Endothelial cell of umbilical vein (primary cell): ENCODE measurements at regions not wholly inside any gene's neighbourhood (a gene's known extent, or its start where the extent isn't known, plus 50 kb on each side); places are given as distances from the start of the nearest gene placed in this dataset.

Experiments
- BruUV-seq: library from RNA; stranded (reverse); fragments of 400-500 nt; replicated peaks from 2 replicates; lab custom pipeline; 2021; lab: Mats Ljungman, UMichigan
- CTCF ChIA-PET: fragments of 300-600, 350-600 bp; sonication (Branson Sonifier 250); formaldehyde crosslinking; loops from one replicate; lab custom pipeline; 2021; ENCODE audit warnings: antibody characterized with exemption, inconsistent platforms; lab: Charles Lee
- POLR2A ChIA-PET: fragments of 300-600, 350-600 bp; sonication (Branson Sonifier 250); formaldehyde crosslinking; loops from one replicate; lab custom pipeline; 2021; ENCODE audit warnings: antibody characterized with exemption, inconsistent platforms; lab: Charles Lee
- DNase-seq: peaks from one replicate; pipeline ENCODE4 v3.0.0-alpha.2; 2011; ENCODE audit warnings: low read depth, low spot score
- FAIRE-seq: peaks from 2 replicates; lab custom pipeline; 2011; peaks lifted over from hg19 to GRCh38; lab: Jason Lieb, UNC
- H2AFZ ChIP-seq: 2 replicates; pipeline ENCODE4 v1.6.0; 2012; ENCODE audit warnings: low read depth, low read length, control low read depth, inconsistent platforms
- H3K27ac ChIP-seq: 2 replicates; pipeline ENCODE4 v1.5.1; 2011; ENCODE audit warnings: low read depth, mild to moderate bottlenecking, control low read depth, low read length, moderate library complexity; ENCODE audit not compliant: insufficient read depth
- H3K27me3 ChIP-seq, 2 experiments: 2 replicates each; pipeline versions ENCODE4 v1.6.0 to v1.6.1; 2011; ENCODE audit warnings: low read length in 2 of 2, mixed read lengths in 1 of 2; ENCODE audit not compliant: control insufficient read depth in 2 of 2, insufficient read depth in 2 of 2
- H3K36me3 ChIP-seq, 2 experiments: 2 replicates in 1 of 2; 3 replicates in 1 of 2; pipeline ENCODE4 v1.5.1; 2011; ENCODE audit warnings: low read length in 2 of 2, mild to moderate bottlenecking in 1 of 2, moderate library complexity in 1 of 2; ENCODE audit not compliant: control insufficient read depth in 2 of 2, insufficient read depth in 2 of 2; ENCODE audit errors: extremely low read depth in 1 of 2
- H3K4me1 ChIP-seq: 3 replicates; pipeline ENCODE4 v1.5.1; 2011; ENCODE audit warnings: mild to moderate bottlenecking, low read length; ENCODE audit not compliant: control insufficient read depth, insufficient read depth; ENCODE audit errors: extremely low read depth
- H3K4me2 ChIP-seq: 2 replicates; pipeline ENCODE4 v1.6.1; 2011; ENCODE audit warnings: low read length, control low read depth, mixed read lengths; ENCODE audit not compliant: insufficient read depth
- H3K4me3 ChIP-seq, 3 experiments: fragments of 200-600 bp in 1 of 3; sonication (generic), shearing (Covaris generic) in 1 of 3; replicated peaks in 1 of 3; 2 replicates each; pipeline ENCODE4 v1.5.1; 2011 to 2016; ENCODE audit warnings: control low read depth in 3 of 3, low read length in 3 of 3, mild to moderate bottlenecking in 2 of 3, inconsistent platforms in 1 of 3, low read depth in 1 of 3, moderate library complexity in 1 of 3; ENCODE audit not compliant: insufficient read depth in 1 of 3
- H3K79me2 ChIP-seq: 2 replicates; pipeline ENCODE4 v1.6.0; 2012; ENCODE audit warnings: low read length, inconsistent platforms; ENCODE audit not compliant: control insufficient read depth, insufficient read depth
- H3K9ac ChIP-seq: replicated peaks from 2 replicates; pipeline ENCODE3; 2011; ENCODE audit warnings: low read length, control low read depth; ENCODE audit not compliant: insufficient read depth; ENCODE audit errors: extremely low read depth
- H3K9me1 ChIP-seq: replicated peaks from 3 replicates; pipeline ENCODE4 v1.6.0; 2011; ENCODE audit warnings: mild to moderate bottlenecking, low read length; ENCODE audit not compliant: control insufficient read depth, insufficient read depth; ENCODE audit errors: extremely low read depth
- H3K9me3 ChIP-seq: replicated peaks from 2 replicates; pipeline ENCODE4 v1.5.1; 2012; ENCODE audit warnings: low read length, inconsistent platforms; ENCODE audit not compliant: control insufficient read depth, insufficient read depth
- H4K20me1 ChIP-seq: replicated peaks from 2 replicates; pipeline ENCODE3; 2011; ENCODE audit warnings: mild to moderate bottlenecking, low read length; ENCODE audit not compliant: control insufficient read depth, insufficient read depth; ENCODE audit errors: extremely low read depth
- EZH2 ChIP-seq: IDR thresholded peaks from 2 replicates; pipeline ENCODE4 v1.6.1; 2012; ENCODE audit warnings: borderline replicate concordance, low read depth, mild to moderate bottlenecking, moderate library complexity, low read length, inconsistent platforms; ENCODE audit not compliant: severe bottlenecking
- FOS ChIP-seq: IDR thresholded peaks from 2 replicates; pipeline ENCODE4 v1.6.1; 2011; ENCODE audit warnings: mild to moderate bottlenecking, low read length, moderate library complexity, borderline replicate concordance; ENCODE audit not compliant: insufficient read depth
- POLR2A ChIP-seq: IDR thresholded peaks from 2 replicates; pipeline ENCODE4 v1.6.1; 2012; ENCODE audit warnings: low read depth, mild to moderate bottlenecking, control low read depth, low read length
- POLR2AphosphoS5 ChIP-seq: IDR thresholded peaks from 2 replicates; pipeline ENCODE4 v1.6.1; 2012; ENCODE audit warnings: low read depth, mild to moderate bottlenecking, control low read depth, low read length, moderate library complexity; ENCODE audit not compliant: insufficient read depth
- dilution Hi-C: fragments of 300-500 bp; cut with MboI; formaldehyde crosslinking; loops from one replicate; pipeline ENCODE4 v1.15.0; 2019; ENCODE audit warnings: low sequenced_read_pairs; ENCODE audit not compliant: extremely low pct_ligation_motif_present
- intact Hi-C: fragments of 100-400 bp; cut with micrococcal nuclease; formaldehyde crosslinking; loops from one replicate; pipeline ENCODE4 v1.10.0; 2022
- TF ChIP-seq, protein P1 (sequence below): IDR thresholded peaks from 2 replicates; pipeline ENCODE4 v1.6.1; 2011; ENCODE audit not compliant: insufficient read depth, insufficient read length

DNA sequence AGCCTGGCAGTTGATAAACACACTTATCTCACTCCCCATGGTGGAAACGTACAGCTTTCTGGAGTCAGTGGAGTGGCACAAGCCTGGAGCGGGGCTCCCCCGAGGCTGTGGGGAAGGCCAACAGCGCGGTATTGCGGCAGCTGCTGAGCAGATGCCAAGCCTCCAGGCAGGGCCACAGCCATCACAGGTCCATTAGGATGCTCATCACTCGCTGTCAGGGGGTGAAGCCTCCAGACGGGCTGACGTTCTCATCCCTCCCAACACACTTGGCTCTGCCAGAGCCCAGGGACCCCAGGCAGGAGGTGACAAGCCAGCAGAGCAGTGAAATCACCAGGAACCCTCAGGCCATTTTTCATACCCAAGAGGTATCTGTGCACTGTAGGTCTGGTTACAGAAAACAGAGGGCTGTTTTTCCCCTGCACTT, 529.2 kb upstream of the KLHL29 start:
- DNase-seq (no peak), FAIRE-seq (no peak)
- no peaks in the 10 kb centered on the region for H3K9me1 ChIP-seq
- dilution Hi-C loops: no loop called here
- CTCF ChIA-PET: no interaction called here
- BruUV-seq: no TSS peak
- no peaks in the 10 kb centered on the region for H3K27me3 ChIP-seq
- no peak overlapping the region for H2AFZ ChIP-seq
- TF ChIP-seq, protein P1, sequence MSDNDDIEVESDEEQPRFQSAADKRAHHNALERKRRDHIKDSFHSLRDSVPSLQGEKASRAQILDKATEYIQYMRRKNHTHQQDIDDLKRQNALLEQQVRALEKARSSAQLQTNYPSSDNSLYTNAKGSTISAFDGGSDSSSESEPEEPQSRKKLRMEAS: no peak
- no peak for TF ChIP-seq POLR2AphosphoS5
- TF ChIP-seq POLR2A: no peak
- TF ChIP-seq FOS: no peak
- no peak overlapping the region for H3K27ac ChIP-seq
- H3K9ac ChIP-seq: no peak overlapping the region
- intact Hi-C loops: no loop called here
- H3K4me1 ChIP-seq: no peaks in the 10 kb centered on the region
- H3K36me3 ChIP-seq: no peaks in the 10 kb centered on the region
- peaks cover 7% of the 10 kb centered on the region for H3K9me3 ChIP-seq
- no peaks in the 10 kb centered on the region for H3K79me2 ChIP-seq
- no peaks in the 10 kb centered on the region for H4K20me1 ChIP-seq
- POLR2A ChIA-PET: no interaction called here
- no peak overlapping the region for H3K4me2 ChIP-seq
- no peak overlapping the region for H3K4me3 ChIP-seq

DNA sequence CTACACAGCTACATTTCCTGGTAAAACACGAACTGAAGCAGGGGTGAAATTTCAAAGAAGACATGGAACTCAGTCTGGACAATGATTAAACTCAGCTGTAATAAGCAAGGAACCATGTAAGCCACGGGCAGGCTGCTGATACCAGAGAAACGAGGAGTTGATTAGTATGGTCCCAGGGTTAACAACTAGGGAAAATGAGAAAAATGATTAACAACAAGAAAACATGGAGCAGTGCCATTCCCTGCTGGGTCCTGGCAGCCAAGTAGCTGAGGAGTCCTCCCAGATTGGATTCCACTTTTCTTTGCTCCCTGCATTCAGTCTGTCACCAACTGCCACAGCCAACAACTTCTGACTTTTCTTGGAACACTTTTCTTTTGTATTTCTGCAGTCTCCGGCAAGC, 517.0 kb upstream of the KLHL29 start:
- DNase-seq (no peak), FAIRE-seq (no peak)
- Histone ChIP-seq H3K4me3 (no peak overlapping the region), H3K9me1 (no peaks in the 10 kb centered on the region), H3K27me3 (no peaks in the 10 kb centered on the region), H3K79me2 (no peaks in the 10 kb centered on the region), H3K27ac (no peak overlapping the region), H3K4me1 (no peaks in the 10 kb centered on the region), H3K9me3 (peaks cover 3% of the 10 kb centered on the region), H3K36me3 (no peaks in the 10 kb centered on the region), H3K4me2 (no peak overlapping the region), H2AFZ (no peak overlapping the region), H4K20me1 (no peaks in the 10 kb centered on the region), H3K9ac (no peak overlapping the region)
- dilution Hi-C loops (no loop called here), intact Hi-C loops (no loop called here)
- TF ChIP-seq EZH2 (no peak), POLR2A (no peak)
- TF ChIP-seq, protein P1: no peak
- CTCF ChIA-PET: no interaction called here
- POLR2A ChIA-PET: no interaction called here
- BruUV-seq: no TSS peak
